Panc1 (cell line): ENCODE measurements at regions not wholly inside any gene's neighbourhood (a gene's known extent, or its start where the extent isn't known, plus 50 kb on each side); places are given as distances from the start of the nearest gene placed in this dataset.

Experiments
- ATAC-seq: fragments of 200-7000 bp; cut with Tn5 transposase; 2 replicates; pipeline ENCODE4 v1.9.1; 2020; ENCODE audit warnings: mild to moderate bottlenecking, moderate library complexity
- BruUV-seq: library from RNA; stranded (reverse); fragments of 400-500 nt; replicated peaks from 2 replicates; lab custom pipeline; 2021; lab: Mats Ljungman, UMichigan
- CTCF ChIA-PET: fragments of 300-600 bp; sonication (Branson Sonifier 250); formaldehyde crosslinking; loops from one replicate; lab custom pipeline; 2022; ENCODE audit warnings: antibody characterized with exemption; lab: Charles Lee
- POLR2A ChIA-PET: fragments of 300-600 bp; sonication (Branson Sonifier 250); formaldehyde crosslinking; loops from one replicate; lab custom pipeline; 2022; ENCODE audit warnings: antibody characterized with exemption; lab: Charles Lee
- DNase-seq: peaks from one replicate; pipeline ENCODE4 v3.0.0-alpha.2; 2010; ENCODE audit warnings: low read depth, low spot score
- H3K27ac ChIP-seq: 2 replicates; pipeline ENCODE4 v1.5.1; 2011; ENCODE audit warnings: mild to moderate bottlenecking, low read length, inconsistent platforms
- H3K27me3 ChIP-seq: fragments of 200-500 bp; sonication (Bioruptor generic); 2 replicates; pipeline ENCODE4 v1.6.0; 2014; ENCODE audit warnings: low read length, inconsistent platforms; ENCODE audit not compliant: control insufficient read depth, insufficient read depth
- H3K36me3 ChIP-seq: fragments of 200-500 bp; sonication (Bioruptor generic); 2 replicates; pipeline ENCODE4 v1.5.1; 2014; ENCODE audit warnings: inconsistent platforms, mild to moderate bottlenecking, low read length, moderate library complexity; ENCODE audit not compliant: control insufficient read depth, insufficient read depth
- H3K4me1 ChIP-seq: 2 replicates; pipeline ENCODE4 v1.5.1; 2011; ENCODE audit warnings: inconsistent platforms, mild to moderate bottlenecking, low read length, moderate library complexity; ENCODE audit not compliant: control insufficient read depth, insufficient read depth
- H3K4me3 ChIP-seq, 2 experiments: 2 replicates each; pipeline ENCODE4 v1.5.1; 2011 to 2012; ENCODE audit warnings: low read depth in 2 of 2, low read length in 2 of 2, mild to moderate bottlenecking in 2 of 2, inconsistent platforms in 1 of 2, moderate library complexity in 1 of 2
- H3K9me3 ChIP-seq: fragments of 200-500 bp; sonication (Bioruptor generic); 2 replicates; pipeline ENCODE4 v1.5.1; 2014; ENCODE audit warnings: low read depth, mild to moderate bottlenecking, inconsistent platforms, low read length, moderate library complexity; ENCODE audit not compliant: control insufficient read depth, insufficient read depth
- POLR2AphosphoS5 ChIP-seq: IDR thresholded peaks from 2 replicates; pipeline ENCODE4 v1.6.1; 2012; ENCODE audit warnings: mild to moderate bottlenecking, low read depth, low read length, moderate library complexity
- SIN3A ChIP-seq: IDR thresholded peaks from 2 replicates; pipeline ENCODE4 v1.6.1; 2012; ENCODE audit warnings: low read depth, mild to moderate bottlenecking, low read length, moderate library complexity, borderline replicate concordance; ENCODE audit not compliant: insufficient read depth
- TCF7L2 ChIP-seq: IDR thresholded peaks from 2 replicates; pipeline ENCODE4 v1.6.1; 2011; ENCODE audit warnings: mild to moderate bottlenecking, low read depth, low read length, inconsistent platforms
- in situ Hi-C: cut with HindIII; loops from 2 replicates; pipeline ENCODE4 v1.10.0; 2016; ENCODE audit warnings: low sequenced_read_pairs, low pct_unique_long_range_greater_than_20kb
- intact Hi-C: fragments of 100-400 bp; cut with micrococcal nuclease; formaldehyde crosslinking; loops from one replicate; pipeline ENCODE4 v1.10.0; 2022; ENCODE audit not compliant: unreplicated experiment
- TF ChIP-seq, protein P1 (sequence below): fragments of 450-650 bp; IDR thresholded peaks from 2 replicates; pipeline ENCODE4 v1.5.1; 2017; ENCODE audit warnings: mild to moderate bottlenecking
- TF ChIP-seq, protein P2 (sequence below), 2 experiments: IDR thresholded peaks; 2 replicates each; pipeline ENCODE4 v1.6.1; 2011 to 2012; ENCODE audit warnings: low read depth in 2 of 2, control low read depth in 1 of 2, low read length in 1 of 2, mild to moderate bottlenecking in 1 of 2, moderate library complexity in 1 of 2; ENCODE audit not compliant: insufficient read depth in 1 of 2

GRCh38 chr18:25595274-25596060 is 243.5 kb upstream of the ZNF521 start:
- no peak for DNase-seq
- no peak for ATAC-seq
- TF ChIP-seq, protein P1, sequence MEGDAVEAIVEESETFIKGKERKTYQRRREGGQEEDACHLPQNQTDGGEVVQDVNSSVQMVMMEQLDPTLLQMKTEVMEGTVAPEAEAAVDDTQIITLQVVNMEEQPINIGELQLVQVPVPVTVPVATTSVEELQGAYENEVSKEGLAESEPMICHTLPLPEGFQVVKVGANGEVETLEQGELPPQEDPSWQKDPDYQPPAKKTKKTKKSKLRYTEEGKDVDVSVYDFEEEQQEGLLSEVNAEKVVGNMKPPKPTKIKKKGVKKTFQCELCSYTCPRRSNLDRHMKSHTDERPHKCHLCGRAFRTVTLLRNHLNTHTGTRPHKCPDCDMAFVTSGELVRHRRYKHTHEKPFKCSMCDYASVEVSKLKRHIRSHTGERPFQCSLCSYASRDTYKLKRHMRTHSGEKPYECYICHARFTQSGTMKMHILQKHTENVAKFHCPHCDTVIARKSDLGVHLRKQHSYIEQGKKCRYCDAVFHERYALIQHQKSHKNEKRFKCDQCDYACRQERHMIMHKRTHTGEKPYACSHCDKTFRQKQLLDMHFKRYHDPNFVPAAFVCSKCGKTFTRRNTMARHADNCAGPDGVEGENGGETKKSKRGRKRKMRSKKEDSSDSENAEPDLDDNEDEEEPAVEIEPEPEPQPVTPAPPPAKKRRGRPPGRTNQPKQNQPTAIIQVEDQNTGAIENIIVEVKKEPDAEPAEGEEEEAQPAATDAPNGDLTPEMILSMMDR: no peak
- TF ChIP-seq POLR2AphosphoS5: no peak
- no peak for TF ChIP-seq TCF7L2
- TF ChIP-seq, protein P2, sequence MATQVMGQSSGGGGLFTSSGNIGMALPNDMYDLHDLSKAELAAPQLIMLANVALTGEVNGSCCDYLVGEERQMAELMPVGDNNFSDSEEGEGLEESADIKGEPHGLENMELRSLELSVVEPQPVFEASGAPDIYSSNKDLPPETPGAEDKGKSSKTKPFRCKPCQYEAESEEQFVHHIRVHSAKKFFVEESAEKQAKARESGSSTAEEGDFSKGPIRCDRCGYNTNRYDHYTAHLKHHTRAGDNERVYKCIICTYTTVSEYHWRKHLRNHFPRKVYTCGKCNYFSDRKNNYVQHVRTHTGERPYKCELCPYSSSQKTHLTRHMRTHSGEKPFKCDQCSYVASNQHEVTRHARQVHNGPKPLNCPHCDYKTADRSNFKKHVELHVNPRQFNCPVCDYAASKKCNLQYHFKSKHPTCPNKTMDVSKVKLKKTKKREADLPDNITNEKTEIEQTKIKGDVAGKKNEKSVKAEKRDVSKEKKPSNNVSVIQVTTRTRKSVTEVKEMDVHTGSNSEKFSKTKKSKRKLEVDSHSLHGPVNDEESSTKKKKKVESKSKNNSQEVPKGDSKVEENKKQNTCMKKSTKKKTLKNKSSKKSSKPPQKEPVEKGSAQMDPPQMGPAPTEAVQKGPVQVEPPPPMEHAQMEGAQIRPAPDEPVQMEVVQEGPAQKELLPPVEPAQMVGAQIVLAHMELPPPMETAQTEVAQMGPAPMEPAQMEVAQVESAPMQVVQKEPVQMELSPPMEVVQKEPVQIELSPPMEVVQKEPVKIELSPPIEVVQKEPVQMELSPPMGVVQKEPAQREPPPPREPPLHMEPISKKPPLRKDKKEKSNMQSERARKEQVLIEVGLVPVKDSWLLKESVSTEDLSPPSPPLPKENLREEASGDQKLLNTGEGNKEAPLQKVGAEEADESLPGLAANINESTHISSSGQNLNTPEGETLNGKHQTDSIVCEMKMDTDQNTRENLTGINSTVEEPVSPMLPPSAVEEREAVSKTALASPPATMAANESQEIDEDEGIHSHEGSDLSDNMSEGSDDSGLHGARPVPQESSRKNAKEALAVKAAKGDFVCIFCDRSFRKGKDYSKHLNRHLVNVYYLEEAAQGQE (IDR thresholded peaks at IDR 0.05; ENCODE audit: insufficient read depth in 1 of 2, low read depth in 2 of 2, low read length in 1 of 2): no peak
- TF ChIP-seq SIN3A: no peak
- Histone ChIP-seq H3K4me1 (no peaks in the 10 kb centered on the region), H3K27me3 (no peaks in the 10 kb centered on the region), H3K27ac (no peak overlapping the region), H3K9me3 (no peaks in the 10 kb centered on the region), H3K36me3 (no peaks in the 10 kb centered on the region), H3K4me3 (no peak overlapping the region)
- intact Hi-C loops (no loop called here), in situ Hi-C loops (no loop called here)
- ChIA-PET POLR2A (no interaction called here), CTCF (no interaction called here)
- BruUV-seq: no TSS peak

- DNase-seq: no peak
- no TSS peak for BruUV-seq
- CTCF ChIA-PET: no interaction called here
- TF ChIP-seq POLR2AphosphoS5 (no peak), SIN3A (no peak)
- TF ChIP-seq, protein P1: no peak
- in situ Hi-C loops (no loop called here), intact Hi-C loops (no loop called here)
- H3K27me3 ChIP-seq: no peaks in the 10 kb centered on the region
- H3K27ac ChIP-seq: no peak overlapping the region
- H3K4me3 ChIP-seq: no peak overlapping the region
- H3K4me1 ChIP-seq: no peaks in the 10 kb centered on the region
- ATAC-seq: no peak
- POLR2A ChIA-PET: no interaction called here
- H3K36me3 ChIP-seq: no peaks in the 10 kb centered on the region
- no peaks in the 10 kb centered on the region for H3K9me3 ChIP-seq
Measured at GRCh38 chr18:25594351-25594750, 242.4 kb upstream of the ZNF521 start.
